CD4-positive, alpha-beta T cell treated with Interleukin-10 for 1 hour (primary cell): ENCODE measurements at regions not wholly inside any gene's neighbourhood (a gene's known extent, or its start where the extent isn't known, plus 50 kb on each side); places are given as distances from the start of the nearest gene placed in this dataset.
"Not testable (repeated sequence)": the region's sequence is repeated elsewhere in the genome, so short reads cannot be mapped to it uniquely, and the experiment has no call there.

Source experiments
- DNase-seq: peaks from one replicate; pipeline ENCODE4 v3.0.0-alpha.2; 2020

DNA sequence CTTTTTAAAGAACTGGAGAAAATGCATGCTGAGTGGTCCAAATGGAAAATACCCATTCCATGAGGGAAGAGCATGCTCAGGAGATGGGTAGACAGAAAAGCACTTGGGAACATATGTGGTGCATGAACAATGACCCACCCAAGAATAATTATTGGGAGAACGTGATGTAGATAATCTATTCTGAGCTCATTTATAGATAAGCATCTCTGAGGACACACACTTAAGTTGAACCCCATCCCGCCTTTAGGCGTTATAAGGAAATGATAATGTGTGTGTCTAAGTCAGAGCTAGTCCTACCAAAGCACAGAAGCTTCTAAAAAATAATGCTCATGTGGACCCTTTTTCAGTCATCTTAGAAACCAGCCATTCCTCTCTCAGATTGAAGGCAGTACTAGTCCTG lies 189.9 kb downstream of the KTN1 start:
- no peak for DNase-seq

DNA sequence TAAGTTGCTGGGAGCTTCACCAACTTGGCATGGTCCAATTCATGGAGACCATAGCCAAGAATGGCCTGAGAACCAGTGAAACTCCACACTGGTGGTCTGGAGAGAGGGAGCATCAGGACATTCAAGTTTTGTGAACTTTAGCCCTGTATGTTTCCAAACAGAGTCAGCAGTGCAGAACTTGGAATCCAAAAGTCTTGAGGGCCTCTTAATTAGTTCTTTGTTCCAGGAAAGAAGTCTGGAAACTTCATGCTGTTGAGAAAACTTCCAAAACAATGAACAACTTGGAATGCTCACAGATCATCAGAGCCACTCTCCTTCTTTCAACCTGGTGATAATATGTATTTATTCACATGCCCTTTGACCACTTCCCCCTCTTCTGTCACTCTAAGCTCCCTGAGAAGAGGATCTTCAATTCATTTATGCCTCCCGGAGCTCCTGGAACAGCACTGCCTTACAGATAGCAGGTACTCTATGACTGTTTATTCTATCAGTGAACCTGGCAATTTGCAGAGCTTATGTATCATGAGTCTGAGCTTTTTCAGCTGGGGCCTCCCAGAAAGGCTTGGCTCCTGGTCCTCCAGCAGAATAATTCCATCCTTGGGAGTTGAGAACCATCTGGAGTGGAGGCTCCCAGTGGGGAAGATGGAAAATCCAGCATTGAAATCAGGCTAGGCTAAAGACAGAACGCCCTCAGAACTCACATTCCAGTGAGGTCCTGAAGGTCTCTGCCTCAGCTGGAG lies 191.4 kb downstream of the KTN1 start:
- no peak for DNase-seq

DNA sequence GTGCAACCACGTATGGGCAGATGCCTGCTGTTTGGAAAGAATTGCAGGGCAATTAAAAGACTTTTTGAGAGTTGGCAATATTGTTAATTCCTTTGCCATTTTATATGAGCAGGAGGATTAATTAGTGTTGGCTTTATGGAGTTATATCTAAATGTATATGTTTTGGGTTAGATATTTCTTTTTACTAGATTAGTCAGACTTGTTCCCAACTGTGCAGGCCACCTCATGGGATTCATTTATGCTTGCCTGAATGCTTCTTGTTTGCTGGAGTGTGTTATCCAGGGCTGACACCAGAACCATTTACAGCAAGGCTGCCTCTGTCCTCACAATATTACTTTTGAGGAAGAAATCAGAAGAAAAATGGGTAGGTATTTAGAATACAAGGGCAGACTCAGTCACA lies 192.5 kb downstream of the KTN1 start:
- DNase-seq, result no peak

DNA sequence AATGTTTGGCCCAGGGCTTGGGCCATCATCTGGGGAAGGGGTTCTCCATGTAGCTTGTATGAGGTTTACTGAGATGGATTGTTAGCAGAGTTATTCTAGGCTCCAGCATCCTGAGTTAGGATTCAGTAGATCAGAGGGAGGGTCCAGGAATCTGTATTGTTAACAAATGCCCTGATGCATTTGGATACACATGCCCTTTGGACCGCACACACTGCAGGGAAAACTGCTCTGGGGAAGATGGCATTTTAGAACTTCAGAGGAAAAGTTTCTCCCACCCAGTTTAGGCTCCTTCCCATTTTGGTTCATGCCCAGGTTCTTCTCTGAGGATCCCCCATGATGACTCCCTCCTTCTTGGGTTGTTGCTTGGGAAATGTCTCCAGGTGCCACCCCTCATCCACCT lies 193.3 kb downstream of the KTN1 start:
- DNase-seq, result no peak

DNA sequence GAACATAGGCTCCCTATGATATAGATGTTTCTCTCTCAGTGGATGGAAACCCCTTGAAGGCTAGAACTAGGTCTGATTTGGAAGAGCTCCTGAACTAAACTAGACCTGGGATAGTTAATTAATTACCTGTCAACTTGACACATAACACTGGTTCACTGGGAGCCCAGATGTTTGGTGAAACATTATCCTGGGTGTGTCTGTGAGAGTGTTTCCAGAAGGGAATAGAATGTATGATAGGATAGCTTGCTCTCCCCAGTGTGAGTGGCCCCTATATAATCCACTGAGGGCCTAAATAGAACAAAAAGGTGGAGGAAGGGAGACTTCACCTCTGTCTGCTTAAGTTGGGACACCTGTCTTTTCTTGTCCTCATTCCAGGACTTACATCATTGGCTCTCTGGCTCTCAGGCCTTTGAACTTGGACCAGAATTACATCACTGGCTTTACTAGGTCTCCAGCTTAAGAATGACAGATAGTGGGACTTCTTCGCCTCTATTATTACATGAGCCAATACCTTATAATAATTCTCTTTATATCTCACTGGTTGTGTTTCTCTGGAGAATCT lies 194.1 kb downstream of the KTN1 start:
- DNase-seq, result no peak

DNA sequence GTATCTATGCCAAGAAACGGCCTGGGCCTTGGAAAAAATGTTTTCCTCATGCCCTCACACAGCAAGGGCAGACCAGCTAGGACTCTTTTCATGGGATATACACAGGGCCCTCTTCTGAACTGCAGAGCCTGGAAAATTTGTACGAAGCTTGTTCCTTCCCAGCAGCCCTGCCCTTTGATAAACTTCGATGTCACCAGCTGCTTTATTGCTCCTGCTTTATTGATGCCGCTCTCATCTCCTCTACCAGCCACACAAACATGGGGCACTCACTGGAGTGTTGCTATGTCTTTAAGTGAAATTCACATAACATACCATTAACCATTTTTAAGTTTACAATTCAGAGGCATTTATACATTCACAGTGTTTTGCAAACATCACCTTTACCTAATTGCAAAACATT lies 197.9 kb downstream of the KTN1 start:
- no peak for DNase-seq

DNA sequence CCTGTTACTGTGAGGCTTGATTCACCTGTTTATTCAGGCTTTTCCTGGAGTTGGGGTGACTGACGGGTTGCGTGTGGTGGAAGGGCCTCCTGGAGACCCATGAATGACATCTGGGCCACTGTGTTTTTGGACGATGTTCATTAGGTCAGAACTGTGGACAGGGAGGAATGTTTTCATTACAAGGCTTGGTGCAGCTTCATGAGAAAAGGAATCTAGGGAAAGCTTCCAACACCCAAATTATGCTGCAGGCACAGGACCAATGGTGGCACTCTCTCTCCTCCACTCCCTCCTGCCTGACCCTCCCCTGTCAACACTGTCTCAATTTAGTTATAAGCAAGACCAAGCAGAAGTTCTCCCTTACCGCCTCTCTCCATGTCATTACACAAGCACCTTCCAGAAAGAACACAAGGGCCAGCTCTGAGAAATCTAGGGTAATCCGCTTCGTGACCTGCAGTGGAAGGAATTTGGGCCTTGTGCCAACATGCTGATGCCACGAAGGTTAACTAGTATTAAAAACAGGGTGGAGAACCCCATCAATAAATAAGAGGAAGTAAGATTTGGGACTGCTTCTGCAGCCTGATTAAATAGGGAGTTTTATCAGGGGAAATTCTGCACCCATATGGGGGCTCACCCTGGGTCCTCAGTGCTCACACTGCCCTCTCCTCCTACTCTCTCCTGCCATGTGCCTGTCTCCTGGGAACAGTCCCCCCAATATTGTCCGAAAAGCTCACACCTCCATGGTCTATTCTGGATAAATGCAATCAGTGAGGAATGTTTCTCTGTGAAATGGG lies 200.3 kb downstream of the KTN1 start:
- no peak for DNase-seq

DNA sequence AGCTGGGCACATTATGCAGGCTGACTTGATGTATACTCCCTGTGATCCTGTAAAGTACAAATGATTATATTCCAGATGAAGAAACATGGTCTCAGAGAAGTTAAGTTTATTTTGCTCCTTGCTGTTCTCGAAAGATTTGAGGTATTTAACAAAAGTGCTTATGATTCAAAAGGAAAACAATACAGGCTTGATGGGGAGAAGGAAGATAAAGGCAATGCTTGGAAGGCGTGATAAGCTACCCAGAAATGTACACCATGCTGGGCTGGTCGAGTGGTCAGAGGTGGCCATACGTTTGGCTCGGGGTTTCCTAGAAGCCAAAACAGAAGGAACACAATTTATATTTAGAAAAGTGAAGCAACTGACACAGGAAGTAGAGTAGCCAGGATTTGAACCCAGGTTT lies 201.0 kb downstream of the KTN1 start:
- no peak for DNase-seq

DNA sequence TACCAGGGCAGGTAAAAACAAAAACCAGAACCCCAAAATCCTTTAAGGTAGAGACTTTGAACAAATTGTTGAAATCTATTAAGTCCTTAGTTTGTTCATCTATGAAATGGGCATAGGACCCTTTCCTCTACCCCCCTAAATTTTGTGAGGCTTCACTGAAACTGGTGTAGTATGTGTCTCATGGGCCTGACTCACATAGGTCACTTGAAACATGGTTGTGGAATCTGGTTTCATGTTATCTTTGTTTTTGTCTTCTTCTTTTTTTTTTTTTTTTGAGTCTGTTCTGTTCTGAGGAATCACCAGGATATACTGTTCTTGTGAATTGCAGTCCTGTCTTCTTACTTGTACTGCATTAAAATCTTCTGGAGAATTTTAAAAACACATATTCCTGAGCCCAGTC lies 202.2 kb downstream of the KTN1 start:
- no peak for DNase-seq

DNA sequence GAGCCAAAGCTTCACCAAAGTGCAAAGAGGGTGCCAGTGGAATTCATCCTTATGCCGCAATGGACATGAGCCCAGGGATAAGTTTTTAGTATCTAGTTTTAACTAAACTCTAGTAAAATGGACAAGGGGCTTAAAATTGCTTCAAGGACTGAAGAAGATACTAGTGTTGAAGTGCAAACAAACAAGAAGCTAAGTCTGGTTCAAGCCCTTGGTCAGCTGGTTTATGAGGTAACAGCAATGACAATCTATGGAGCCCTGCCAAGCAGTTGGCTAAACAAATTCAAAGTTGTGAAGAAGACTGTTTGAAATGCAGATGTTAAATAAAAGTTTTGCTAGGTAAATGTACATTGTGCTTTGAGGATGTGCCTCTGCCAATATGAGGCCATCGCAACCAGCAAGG lies 209.4 kb downstream of the KTN1 start:
- DNase-seq, result no peak

DNA sequence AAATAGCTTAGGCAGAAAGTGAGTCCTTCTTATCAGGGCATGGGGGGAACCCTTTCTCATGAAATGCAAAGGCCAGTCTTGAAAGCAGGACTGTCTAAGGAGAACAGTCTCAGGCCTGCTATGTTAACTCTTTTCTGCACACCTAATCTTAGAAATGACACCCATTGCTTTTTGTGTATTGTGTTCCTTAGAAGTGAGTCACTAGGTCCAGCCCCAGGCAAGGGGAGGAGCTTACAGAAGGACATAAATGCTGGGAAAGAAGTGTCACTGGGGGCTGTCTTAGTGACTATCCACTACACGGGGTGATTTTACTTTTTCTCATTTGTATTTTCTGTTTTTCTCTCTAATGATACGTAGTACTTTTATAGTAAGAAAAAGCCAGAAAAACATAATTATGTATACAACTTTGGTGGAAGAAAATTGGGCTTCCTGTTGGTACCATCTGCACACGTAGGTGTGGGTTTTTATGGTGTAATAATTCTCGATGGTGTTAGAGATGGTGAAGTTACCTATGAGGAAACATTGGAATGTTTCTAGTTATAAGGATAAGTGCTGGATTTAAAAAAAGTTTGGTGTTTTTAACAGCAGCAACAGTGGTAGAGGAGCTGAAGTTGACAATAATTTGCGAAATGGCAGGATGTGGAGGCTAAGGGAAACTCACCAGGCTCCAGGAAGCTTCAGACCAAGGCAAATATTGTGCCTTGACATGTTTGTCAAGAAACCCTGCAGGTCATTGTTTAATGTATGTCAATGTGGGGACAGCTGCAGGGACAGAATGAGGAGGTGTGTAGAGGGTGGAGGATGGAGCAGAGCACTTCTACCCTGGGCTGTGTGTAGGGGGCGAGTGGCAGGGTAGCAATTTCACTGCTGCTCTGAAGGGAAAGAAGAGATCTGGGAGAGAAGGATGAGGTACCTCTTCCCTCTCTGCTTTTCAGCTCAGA lies 214.9 kb downstream of the KTN1 start:
- no peak for DNase-seq

DNA sequence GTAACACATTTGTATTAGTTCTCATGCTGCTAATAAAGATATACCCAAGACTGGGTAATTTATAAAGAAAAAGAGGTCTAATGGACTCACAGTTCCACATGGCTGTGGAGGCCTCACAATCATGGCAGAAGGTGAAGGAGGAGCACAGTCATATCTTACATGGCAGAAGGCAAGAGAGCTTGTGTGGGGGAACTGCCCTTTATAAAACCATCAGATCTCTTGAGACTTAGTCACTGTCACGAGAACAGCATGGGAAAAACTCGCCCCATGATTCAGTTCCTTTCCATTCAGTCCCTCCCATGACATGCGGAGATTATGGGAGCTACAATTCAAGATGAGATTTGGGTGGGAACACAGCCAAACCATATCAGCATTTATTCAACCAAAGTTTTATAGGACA lies 216.5 kb downstream of the KTN1 start:
- DNase-seq, result not testable (repeated sequence)

DNA sequence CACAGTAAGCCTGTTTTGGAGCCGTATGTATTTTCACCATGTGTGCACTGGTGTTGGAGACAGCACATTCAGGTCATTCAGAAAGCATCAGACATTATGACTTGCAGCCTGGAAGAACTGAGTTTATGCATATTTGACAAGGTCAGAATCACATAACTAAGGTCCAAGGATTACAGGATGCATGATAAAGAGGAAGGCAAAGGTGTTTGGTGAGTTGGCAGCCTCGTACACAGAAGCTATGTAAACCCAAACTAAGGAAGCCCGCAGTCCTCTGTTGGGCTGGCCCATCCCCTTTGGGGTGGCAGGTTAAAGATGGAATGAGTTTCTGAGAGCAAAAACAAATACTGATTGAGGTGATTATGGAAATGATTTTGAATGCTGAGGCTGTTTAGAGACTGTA lies 218.4 kb downstream of the KTN1 start:
- no peak for DNase-seq

DNA sequence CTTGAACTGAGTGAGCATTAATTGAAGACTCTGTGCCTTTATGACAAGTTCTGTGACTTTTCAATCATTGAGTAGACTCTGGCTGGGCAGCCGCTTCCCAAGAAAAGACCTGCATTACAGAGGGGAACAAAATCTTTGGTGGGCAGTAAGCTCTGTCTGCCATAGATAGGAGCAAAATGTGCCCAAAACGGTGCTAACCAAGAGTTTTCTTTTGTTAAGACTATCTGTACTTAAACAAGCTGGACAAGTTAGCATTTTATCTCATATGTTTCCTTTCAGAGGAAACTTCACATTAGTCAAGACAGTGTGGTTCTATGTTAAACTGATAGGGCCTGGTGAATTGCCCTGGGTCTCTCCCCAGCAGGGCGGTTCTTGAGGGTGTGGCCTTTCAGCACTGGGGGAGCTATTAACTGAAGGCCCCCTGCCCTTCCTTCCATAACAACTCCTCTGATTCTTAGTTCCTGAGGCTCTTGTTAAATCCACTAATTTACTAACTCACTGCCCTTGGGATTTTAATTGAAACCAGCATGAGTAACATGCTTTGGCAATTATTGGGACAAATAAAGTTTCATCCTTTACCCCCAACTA lies 219.6 kb downstream of the KTN1 start:
- DNase-seq, result no peak

DNA sequence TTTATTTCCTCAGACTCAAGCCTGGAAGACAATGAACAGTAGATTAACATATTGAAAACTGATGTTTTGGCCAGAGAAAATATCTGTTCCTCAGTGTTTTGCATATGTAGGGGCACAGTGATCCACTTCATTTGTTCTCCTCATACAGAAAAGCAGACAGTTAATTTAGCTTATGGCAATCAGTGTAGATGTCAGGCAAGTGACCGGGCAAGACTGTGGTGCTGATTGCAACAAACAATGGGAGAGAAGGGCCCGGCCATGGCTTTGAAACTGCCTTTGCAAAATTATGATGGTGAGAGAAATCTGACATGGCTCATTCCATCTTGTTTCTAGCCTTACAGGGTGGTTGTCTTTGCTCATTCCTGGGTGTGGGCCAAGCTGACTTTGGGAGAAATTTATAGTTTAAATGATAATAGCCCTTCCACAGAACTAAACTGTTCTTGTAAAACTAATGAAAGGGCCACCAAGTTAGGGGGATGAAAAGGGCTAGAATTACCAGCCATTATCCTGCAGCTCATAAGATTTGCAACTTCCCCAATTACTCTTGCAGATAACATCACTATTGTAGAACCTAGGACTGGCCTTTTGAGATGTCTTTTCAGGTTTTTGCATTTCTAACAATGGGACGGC lies 220.3 kb downstream of the KTN1 start:
- no peak for DNase-seq

DNA sequence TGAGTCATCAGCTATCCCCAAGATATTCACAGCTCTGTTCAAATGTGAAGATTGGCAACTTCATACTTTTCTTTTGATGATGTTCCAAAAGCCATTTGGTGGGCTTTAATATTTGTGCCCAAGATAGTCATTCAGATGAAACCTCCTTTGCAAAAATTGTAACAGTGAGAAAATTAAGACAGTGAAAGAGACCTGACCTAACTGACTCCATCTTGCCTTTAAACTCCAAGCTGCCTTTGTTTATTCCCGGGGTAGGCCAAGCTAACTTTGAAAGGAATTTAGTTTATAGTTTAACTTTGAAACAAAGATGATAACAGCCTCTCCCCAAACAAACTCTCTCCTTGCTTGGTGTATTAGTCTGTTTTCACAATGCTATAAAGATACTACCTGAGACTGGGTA lies 221.1 kb downstream of the KTN1 start:
- no peak for DNase-seq

DNA sequence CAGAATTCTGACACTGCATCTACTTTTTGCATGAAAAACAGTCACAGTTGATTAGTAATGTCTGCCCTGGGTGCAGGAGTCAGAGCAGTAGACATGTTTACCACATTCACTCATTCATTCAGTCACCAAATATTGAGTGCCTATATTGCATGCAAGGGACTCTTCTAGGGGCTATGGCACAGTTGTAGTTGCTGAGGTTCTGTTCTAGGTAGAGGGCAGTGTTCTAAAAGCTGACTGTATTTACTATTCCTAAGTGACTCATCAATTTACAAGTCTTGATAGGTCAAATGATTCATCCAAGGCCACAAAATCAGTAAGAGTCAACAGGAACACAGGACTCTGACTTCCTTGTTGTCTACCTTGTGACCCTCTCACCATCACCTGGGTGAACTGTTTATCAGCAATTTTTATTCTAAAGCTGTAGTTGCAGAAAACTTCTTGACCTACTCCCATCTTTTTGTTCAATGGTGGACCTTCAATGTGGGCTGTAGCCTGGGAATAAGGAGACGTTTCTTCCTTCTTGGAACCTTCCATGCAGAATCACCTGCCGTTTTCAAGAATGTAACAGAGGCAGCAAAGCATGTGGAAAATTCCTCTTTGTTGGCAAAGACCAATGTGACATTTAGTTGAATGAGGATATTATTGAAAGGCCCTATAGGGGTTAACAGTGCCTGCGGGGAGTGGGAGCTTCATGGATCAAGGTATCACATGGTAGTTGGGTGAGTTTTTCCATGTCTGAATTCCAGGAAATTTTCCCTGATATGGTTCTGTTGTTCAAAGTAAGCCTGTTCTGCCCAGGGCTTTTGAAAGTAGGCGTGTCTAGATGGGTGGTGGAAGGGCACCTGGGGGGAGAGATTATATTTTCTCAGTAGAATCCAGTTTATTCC lies 223.2 kb downstream of the KTN1 start:
- no peak for DNase-seq

DNA sequence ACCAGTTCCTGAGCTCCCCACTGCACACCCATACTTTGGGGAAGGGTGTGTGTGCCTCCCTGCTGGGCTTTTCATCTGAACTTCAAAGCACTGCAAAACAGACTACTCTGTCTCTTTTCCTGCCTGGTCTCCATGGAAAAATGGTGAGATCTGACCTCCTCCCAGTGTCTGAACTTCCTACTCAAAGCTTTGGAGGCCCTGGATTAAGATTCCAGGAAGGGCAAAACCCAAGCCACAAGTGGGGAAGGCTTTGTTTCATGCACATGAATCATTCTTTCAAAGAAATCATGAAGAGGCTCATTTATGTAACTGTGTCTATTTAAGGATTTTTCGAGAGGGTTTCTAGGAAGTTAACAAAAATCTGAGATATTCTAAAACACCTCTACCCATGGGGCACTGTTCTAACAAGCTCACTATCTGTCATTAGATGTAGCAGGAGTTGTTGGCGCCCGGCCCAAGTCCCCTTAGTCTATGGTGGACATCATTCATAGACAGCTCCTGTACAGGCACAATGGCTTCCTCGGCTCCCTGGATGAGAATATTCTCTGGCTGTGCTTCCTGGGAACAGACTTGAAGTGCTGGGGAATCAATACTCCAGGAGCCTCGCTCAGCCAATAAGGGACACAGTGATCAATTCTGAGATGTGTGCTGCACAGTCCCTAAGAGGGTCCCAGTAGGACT lies 224.0 kb downstream of the KTN1 start:
- DNase-seq, result no peak

DNA sequence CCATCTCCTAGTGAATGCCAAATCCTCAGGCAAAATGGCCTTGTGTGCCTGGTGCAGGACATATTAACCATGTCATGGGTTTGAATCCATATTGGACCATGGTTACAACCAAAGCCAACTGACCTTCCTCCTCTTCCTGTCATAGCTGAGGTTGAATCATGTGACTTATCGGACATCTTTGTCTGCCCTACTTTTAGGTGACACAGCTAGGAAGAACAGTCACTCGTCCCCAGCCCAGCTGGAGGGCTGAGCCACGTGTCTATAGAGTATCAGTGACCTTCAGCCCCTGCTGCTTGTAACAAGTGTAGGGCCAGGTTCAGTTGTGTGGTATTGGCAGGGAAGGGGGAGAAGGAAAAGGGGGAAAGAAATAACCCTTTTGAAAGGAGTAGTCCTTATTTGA lies 225.2 kb downstream of the KTN1 start:
- no peak for DNase-seq

DNA sequence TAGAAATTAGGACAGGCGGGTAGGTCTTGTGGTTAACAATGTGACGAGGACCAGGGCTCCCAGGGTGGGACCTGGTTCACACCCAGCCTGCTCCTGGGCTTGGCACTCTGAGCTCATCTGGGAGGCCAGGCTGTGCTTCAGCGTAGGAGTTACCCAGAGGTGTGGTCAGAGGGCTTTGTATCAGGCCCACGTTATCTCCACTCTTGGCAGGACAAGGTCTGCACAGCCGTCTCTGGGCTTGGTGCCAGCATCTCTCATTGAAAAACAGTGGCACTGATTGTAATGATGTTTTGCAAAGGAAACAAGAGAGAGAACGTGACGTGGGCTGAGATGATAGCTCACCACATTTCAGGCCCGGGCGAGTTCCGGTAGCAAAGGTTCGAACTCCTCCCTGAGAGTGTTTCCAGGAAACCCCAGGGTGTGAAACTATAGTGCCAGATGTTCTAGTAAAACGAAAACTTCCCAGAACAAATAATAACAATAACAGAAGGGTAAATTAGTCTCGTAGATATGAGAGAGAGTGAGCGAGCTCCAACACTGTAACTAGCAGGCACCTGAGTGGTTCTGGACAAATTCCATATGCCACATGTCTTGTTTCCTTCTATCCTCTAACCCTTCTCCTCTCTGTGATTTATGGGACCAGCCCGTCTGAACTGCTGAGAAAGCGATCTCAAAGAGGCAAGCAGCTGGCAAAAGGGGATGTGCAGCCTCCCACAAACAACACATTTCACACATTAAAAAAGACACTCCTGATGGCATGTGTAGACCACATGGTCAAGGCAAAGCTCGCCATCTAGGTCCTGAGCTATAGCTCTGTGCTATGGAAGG lies 227.3 kb downstream of the KTN1 start:
- DNase-seq, result peak; percentile 87
